ENCODE measurements at regions not wholly inside any gene's neighbourhood (a gene's known extent, or its start where the extent isn't known, plus 50 kb on each side); places are given as distances from the start of the nearest gene placed in this dataset.
A peak's percentile ranks its signal among the peaks of the same experiment; 100 is the strongest.
"Not testable (repeated sequence)": the region's sequence is repeated elsewhere in the genome, so short reads cannot be mapped to it uniquely, and the experiment has no call there.

DNA sequence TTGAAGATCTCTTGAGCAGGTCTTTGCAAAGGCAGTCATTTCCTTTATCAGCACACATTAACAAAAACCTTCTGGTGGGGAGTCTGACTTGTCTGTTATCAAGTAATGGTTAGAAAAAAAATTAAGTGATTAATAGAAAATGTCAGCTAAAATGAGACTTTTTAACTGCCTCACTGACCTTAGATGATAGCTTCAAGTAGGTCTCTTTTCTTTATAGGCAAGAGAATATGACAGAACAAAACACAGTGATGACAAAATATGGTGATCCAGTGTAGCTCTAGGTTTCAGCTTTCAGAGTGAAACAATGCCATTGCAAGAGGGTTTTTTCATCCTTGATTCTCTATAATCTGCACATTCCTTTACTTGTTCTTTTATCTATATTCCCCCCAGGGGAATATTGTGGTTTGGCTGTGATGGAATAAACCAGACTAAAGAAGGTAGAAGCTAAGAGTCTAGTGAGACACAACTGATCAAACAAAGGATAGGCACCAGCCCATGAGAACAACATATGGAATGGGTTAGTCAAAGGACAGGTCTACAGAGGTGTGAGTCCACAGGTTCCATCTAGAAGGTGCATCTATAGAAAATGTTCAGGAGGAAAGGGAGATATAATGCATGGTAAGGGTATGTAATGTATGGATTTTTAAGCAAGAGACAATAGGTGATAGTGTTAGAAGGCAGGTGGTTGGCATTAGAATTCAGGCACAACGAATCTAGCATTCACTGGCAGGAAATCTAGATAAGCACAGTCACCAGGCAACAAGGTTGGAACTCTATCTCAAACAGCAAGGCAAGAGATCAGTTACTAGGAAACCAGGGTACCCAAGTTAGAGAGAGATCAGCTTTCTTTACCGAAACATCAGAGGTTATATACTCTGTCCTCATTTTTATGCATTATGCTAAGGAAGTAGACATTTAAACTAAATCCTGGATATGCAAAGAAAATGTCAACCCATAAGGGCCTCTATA, 228.9 kb upstream of the SMLR1 start:
- no peak for DNase-seq (ENCODE audit: extremely low read depth in 1 of 11, low read depth in 9 of 11, low spot score in 4 of 11)

DNA sequence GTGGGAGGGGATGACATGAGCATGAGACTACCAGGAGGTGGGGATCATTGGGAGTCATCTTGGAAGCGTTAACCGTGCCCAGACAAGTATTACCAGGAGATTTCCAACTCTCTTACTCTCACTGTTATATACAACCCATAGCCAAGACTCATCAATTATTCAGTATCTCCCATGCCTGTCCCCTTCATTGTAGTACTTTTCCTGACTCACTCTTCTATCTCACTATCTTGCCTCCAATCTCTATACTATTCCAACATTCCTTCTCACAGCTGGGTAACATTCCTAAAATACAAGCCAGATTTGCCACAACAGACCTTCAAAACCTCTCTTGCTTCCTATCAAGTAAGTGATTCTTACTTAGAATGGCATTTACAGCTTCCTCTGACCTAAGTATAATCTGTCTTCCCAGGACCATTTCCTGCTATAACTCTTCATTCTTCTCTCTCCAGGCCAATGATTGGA, 226.3 kb upstream of the SMLR1 start:
- DNase-seq (ENCODE audit: extremely low read depth in 1 of 11, low read depth in 9 of 11, low spot score in 4 of 11) = no peak

DNA sequence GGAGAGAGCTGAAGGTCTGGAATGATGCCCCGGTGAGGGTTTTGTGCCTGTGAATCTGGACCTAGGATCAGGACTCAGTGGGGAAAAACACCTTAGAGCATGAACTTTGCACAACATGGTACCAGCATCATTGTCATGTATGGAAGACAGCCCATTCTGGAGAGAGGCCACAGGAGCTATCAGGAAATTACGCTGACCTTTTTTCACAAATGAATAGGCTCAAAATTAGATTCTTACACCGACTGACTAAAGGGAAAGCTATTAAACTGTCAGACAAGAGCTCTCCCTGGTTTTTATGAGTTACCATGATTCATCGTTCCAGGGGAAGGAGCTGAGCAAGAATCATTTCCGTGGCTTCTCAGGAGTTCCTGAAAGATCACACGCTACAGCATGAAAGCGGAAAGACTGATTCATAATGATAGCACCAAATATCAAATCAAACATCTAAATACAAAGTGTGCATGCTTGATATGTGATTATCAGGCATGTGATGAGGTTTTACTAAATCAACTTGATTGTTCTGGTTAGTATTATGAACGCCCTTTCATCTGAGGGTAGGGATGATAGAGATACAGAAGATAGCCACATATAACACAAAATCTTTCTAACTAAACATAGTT, 224.9 kb upstream of the SMLR1 start:
- no peak for DNase-seq (ENCODE audit: extremely low read depth in 1 of 11, low read depth in 9 of 11, low spot score in 4 of 11)

DNA sequence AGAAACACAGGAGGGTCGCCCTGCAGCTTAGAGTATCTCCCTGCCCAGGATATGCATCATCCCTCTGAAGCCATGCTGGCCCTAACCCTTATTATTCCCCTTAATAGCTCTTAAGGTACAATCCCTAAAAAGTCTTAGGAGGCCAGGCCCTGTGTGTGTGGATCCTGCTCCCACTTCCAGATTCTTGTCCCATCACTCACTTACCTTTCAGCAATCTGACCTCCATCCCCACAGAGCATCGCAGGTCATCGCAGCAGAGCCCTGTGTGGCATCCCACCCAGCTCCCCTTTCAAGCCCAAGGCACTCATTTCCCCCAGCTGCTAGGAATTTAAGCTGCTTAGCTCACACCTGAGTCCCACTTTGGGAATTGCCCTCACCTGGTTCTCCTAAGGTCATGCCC, 223.8 kb upstream of the SMLR1 start:
- no peak for DNase-seq (ENCODE audit: extremely low read depth in 1 of 11, low read depth in 9 of 11, low spot score in 4 of 11)

DNA sequence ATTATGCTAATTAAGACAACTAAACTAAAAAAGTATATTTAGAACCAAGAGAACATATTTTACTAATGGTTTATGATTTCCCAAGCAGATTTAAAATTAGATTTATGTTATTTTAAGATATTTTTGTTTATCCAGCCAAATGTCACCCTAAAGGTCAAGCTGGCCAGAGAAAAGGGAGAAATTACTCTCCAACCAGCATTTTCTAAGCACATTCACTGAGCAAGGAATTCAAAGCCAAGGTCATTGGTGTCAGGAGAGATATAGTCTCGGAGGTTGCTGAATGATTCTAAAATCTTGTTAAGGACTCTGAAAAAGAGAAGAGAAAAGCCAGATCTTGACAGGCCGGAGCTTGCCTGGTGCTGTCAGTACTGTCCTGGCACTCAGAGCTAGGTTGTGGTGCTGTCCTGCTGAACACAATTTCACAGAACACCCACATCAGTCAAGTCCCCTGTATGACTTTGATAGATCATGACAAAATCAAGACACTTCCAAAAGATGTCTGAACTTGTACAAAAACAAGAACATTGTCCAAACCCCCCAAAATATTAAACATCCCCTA, 222.3 kb upstream of the SMLR1 start:
- peak in 3 of 11 donors; percentile 7 to 29 (median 25) for DNase-seq (ENCODE audit: extremely low read depth in 1 of 11, low read depth in 9 of 11, low spot score in 4 of 11)

DNA sequence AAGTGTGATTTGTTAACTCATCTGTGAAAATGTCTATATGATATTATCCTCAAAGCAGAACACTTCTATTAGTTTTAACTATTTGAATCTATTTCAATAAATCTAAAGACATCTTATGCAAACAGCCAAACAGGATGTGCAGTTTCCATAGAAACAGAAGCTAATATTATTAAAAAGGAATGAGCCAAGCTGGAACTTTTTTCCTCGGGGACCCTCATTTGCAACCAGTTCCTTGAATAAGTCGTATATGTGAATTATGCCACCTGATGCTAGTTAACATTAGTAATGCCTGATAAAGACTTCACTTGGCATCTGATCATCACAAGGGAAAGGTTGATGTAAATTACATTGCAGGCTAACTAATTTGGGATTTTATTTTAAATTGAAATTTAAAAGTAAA, 216.9 kb upstream of the SMLR1 start:
- peak in 2 of 11 donors; percentile 16 to 36 for DNase-seq (ENCODE audit: extremely low read depth in 1 of 11, low read depth in 9 of 11, low spot score in 4 of 11)

DNA sequence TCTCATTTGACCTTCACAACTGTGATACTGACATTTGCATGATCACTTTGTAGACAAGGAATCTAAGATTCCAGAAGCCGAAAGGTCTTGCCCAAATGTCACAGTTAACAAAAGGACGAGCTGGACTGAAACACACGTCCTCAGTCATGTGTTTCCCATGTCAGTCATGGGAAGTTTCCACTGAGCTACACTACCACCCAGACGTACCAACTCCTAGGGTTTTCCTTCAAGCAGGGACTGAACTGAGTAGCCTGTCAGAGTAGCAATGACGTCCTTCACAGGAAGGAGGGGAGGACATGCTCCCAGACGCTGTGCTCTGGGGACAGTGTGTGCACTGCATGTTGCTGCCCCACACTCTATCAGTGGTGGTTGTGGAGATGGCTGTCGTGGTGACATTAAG, 215.8 kb upstream of the SMLR1 start:
- DNase-seq (ENCODE audit: extremely low read depth in 1 of 11, low read depth in 9 of 11, low spot score in 4 of 11) = no peak

DNA sequence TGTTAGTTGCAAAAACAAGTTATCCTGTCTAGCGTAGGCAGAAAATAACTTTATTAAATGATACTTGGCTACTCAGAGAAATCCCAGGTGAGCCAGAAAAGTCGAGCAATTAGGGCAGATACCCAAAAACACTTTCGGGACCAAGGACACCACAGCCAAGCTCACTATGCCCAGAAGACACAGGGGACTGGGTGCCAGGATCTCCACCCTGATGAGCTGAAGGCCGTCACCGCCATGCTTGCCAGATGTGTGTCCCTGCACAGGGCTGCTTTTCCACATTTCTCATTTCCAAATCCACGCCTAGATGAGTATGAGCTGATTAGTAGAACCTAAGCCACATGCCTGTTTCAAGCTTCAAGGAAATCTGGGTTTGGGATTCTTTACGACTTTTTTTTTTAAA, 214.0 kb upstream of the SMLR1 start:
- no peak for DNase-seq (ENCODE audit: extremely low read depth in 1 of 11, low read depth in 9 of 11, low spot score in 4 of 11)

DNA sequence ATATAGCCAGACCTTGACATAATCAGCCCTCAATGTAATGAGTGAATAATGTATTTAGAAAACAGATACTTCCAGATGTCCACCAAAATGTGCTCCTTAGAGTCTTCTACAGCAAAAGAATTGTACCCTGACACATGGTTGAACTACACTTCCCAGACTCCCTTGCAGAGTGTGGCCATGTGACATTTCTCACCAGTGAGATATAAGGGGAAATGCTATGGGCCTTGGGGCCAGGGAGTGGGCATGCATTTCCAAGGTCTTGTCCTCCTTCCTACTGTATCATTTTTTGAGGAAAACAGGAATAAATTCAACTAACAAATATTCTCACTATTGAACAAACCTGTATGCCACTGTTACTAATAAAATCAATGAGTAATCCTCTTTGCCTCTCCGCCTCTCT, 211.4 kb upstream of the SMLR1 start:
- no peak for DNase-seq (ENCODE audit: extremely low read depth in 1 of 11, low read depth in 9 of 11, low spot score in 4 of 11)

DNA sequence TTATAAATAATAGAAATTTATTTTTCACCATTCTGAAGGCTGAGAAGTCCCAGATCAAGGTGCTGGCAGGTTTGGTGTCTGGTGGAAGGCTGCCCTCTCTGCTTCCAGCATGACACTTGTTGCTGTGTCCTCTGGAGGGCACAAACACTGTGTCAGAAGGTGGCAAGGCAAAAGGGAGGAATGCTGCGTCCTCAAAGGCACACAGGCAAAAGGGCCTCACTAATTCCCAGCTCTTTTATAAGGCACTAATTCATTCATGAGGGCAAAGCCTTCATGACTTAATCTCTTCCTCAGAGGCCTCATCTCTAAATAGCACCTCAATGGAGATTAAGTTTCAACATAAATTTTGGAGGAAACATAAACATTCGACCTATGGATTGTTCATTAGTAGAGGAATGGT, 209.5 kb upstream of the SMLR1 start:
- DNase-seq (ENCODE audit: extremely low read depth in 1 of 11, low read depth in 9 of 11, low spot score in 4 of 11) = no peak

DNA sequence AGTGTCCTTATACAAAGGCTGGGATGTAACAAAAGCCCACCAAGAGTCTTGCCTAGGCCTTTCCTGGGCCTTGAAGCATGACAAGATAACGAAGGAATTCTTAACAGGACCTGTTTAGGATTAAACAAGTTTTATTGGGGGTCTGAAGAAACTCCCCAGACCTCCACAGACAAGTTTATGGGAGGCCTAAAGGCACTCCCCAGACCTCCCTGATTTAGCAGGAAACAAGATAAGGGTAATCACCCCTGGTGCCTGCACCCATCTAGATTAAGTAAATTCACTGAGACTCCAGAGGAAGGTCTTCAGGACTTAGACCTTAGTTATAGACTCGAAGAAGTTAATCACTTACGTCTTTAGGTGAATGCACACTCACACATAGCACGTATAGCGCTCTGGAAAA, 208.4 kb upstream of the SMLR1 start:
- not testable (repeated sequence) for DNase-seq (ENCODE audit: extremely low read depth in 1 of 11, low read depth in 9 of 11, low spot score in 4 of 11)

DNA sequence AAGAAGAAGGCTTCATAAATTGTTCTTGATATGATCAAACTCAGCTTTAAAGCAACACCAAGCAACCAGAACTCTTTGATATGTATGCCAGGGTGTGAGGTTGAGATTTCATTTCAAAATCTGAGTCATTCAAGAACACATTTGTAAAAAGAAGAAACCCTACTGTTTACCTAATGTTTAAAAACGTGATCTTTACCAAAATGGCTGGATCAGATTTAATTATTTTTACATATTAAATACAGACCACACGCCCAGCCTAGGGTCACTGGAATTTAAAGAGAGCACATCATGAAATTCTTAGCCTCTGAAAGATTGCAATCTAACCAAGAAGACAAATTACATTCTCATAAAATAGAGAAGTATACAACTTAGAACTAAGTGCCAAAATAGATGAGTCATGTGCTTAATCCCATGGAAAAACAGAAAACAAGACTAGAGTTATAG, 206.8 kb upstream of the SMLR1 start:
- DNase-seq (ENCODE audit: extremely low read depth in 1 of 11, low read depth in 9 of 11, low spot score in 4 of 11) = no peak

DNA sequence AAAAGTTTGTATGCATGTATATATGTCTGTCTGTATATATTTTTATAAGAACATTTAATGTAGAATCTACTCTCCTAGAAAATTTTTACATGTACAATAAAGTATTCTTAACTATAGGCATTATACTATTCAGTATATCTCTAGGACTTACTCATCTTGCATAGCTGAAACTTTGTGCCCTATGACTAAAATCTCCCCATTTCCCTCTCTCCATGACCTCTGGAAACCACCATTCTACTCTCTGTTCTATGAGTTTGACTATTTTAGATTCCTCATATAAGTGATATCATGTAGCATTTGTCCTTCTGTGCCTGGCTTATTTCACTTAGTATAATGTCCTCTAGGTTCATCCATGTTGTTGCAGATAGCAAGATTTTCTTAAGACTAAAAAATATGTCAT, 205.1 kb upstream of the SMLR1 start:
- no peak for DNase-seq (ENCODE audit: extremely low read depth in 1 of 11, low read depth in 9 of 11, low spot score in 4 of 11)

DNA sequence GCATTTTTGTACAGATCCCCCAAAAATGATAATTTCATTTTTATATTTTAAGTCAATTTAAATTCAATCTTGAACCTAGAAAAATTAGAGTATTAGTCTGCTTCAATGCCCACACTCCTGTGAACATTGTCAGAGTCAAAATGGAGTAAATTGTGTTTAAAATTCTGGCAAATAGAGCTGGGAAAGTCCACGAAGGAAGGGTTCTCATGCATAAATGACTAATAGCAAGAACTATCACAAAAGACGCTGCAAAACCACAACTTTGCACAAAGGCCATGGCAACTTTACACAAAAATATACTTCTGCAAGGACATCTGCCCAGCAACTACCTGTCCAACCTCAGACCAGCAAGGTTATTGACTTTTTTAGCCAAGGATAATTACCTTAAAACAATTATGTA, 203.2 kb upstream of the SMLR1 start:
- no peak for DNase-seq (ENCODE audit: extremely low read depth in 1 of 11, low read depth in 9 of 11, low spot score in 4 of 11)

DNA sequence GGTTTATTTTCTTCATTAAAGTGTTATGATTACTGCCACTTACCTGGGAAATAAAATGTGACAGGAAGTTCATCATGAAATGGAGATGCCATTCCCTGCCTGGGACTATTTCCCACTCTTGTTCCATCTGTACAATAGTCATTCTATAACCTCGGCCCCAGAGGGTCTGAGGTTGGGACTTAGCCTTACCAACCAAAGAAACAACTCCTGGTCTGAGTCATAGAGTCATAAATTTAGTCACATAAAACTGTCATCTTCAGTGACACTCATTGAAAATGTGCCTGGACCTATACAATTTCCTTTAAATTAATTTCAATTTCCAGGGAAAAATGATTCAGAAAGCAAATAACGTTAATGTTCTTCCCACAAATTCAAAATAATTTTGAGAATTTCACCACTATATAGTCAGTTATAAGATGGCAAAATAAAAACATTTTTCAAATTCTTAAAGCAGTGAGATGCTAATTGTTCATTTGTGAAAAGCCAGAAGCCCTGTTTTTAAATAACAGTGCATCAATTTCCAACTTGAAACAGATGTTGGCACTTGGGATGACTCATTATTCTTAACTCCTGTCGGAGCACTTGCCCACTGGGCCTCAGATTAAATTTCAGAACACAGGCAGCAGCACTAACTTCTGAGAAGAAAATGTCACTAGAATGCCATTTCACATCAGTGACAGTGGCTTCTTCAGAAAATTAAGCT, 201.2 kb upstream of the SMLR1 start:
- no peak for DNase-seq (ENCODE audit: extremely low read depth in 1 of 11, low read depth in 9 of 11, low spot score in 4 of 11)

DNA sequence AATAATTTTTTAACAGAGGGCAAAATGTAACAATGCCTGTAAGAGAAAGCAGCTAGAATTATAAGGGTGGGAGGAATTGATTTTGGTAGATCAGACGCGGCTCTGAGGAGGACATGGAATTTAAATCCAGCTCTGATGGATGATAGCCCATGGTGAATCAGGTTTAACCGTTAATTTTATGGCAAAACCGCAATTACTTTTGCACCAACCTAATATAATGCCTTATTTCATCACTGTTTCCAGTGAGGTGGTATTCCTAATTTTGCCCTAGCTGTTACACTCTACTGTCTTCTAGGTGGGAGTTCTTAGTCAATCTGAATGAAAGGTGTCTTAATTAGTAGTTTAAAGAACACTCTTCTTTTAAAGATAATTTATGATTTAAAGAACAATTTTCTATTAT, 198.3 kb upstream of the SMLR1 start:
- no peak for DNase-seq (ENCODE audit: extremely low read depth in 1 of 11, low read depth in 9 of 11, low spot score in 4 of 11)

DNA sequence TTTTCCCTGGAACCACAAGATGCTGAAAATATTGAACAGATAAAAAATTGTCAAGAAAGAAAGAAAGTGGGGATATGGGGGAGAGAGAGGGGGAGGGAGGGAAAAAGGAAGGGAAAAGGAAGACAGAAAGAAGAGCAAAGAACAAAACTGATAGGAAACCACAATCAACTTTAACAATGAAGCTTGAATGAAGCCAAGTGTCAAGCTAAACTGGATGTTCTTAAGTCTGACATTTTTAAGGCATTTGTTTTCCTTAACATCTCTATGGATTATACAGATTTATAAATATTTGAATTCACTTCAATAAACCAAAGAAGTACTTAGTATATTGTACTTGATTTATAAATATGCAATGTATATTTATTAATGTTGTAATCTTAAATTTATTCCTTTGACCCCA, 197.6 kb upstream of the SMLR1 start:
- no peak for DNase-seq (ENCODE audit: extremely low read depth in 1 of 11, low read depth in 9 of 11, low spot score in 4 of 11)

DNA sequence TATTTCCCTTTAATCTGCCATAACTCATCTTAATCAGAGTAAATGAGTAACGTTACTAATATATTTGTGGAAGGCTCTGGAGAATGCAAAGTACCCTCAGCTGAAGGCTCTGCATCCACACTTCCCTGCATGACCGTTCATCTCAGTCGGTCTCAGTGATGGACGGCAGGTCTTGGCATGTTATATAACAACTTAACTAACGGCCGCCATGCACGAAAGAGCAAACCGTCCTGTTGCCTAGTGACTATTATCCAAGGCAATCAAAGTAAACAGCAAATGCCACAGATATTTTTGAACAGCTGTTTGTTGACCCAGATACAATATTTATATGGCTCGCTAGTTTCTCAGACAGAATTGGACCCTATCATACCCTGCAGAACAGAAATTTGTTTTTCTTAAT, 194.9 kb upstream of the SMLR1 start:
- DNase-seq (ENCODE audit: extremely low read depth in 1 of 11, low read depth in 9 of 11, low spot score in 4 of 11) = peak in 4 of 11 donors; percentile 20 to 43 (median 21)

DNA sequence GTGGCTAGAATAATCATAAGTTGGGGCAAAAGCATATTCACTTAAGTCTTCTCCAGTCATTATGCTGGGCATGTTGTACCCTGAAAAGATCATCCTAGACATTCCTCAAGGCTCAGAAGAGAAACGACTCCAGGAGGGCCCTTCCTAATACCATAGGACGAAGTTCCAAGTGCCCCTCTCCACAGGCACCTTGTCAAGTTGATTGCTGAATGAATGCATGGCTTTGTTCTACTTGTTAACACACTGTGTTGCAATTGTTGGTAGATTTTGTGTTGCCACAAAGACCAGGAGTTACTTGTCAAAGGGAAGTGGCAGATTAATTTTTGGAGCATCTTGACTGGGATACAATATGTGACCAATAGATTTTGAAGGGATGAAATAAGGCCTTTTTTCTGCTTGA, 194.3 kb upstream of the SMLR1 start:
- DNase-seq (ENCODE audit: extremely low read depth in 1 of 11, low read depth in 9 of 11, low spot score in 4 of 11) = no peak

DNA sequence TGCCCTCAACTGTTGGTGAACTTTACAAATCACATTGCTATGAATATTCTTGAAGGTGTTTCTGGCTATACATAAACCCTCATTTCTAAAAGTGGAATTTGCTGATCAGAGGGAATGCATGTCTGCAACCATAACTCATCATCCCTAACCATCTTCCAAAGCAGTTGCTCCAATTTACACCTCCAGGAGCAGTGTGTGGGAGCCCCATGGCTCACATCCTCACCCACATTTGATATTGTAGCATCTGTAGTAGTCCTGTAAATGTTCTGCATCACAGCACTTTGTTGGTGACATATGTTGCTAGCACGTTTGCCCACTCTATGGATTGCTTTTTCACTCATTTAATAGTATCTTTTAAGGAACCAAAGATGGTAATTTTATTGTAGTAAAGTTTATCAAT, 183.8 kb upstream of the SMLR1 start:
- DNase-seq (ENCODE audit: extremely low read depth in 1 of 11, low read depth in 9 of 11, low spot score in 4 of 11) = no peak
